GM18498 (cell line): ENCODE measurements at regions not wholly inside any gene's neighbourhood (a gene's known extent, or its start where the extent isn't known, plus 50 kb on each side); places are given as distances from the start of the nearest gene placed in this dataset.
"Not testable (repeated sequence)": the region's sequence is repeated elsewhere in the genome, so short reads cannot be mapped to it uniquely, and the experiment has no call there.

Source experiments
- ATAC-seq: cut with Tn5 transposase; IDR thresholded peaks from one replicate; pipeline ENCODE4 v1.9.1; 2021; ENCODE audit warnings: mild to moderate bottlenecking, moderate library complexity; ENCODE audit not compliant: unreplicated experiment

GRCh38 chr4:54403700-54404453 lies 174.8 kb downstream of the PDGFRA start:
- ATAC-seq = no peak

GRCh38 chr4:54409270-54409817 lies 180.3 kb downstream of the PDGFRA start:
- ATAC-seq = not testable (repeated sequence)

GRCh38 chr4:54414545-54414944 lies 185.5 kb downstream of the PDGFRA start:
- ATAC-seq = no peak

GRCh38 chr4:54417476-54417875 lies 188.4 kb downstream of the PDGFRA start:
- no peak for ATAC-seq

GRCh38 chr4:54418468-54418867 lies 189.4 kb downstream of the PDGFRA start:
- no peak for ATAC-seq

GRCh38 chr4:54423066-54423465 lies 194.0 kb downstream of the PDGFRA start:
- no peak for ATAC-seq

GRCh38 chr4:54427826-54428225 lies 198.7 kb downstream of the PDGFRA start:
- no peak for ATAC-seq

- no peak for ATAC-seq
Observed at GRCh38 chr4:54428940-54429339, 199.8 kb downstream of the PDGFRA start.

- ATAC-seq = no peak
Observed at GRCh38 chr4:54433686-54434085, 204.6 kb downstream of the PDGFRA start.

- ATAC-seq = no peak
Observed at GRCh38 chr4:54439831-54440243, 210.7 kb downstream of the PDGFRA start.

GRCh38 chr4:54440394-54441136 lies 211.5 kb downstream of the PDGFRA start:
- ATAC-seq = no peak

GRCh38 chr4:54445866-54446265 lies 211.9 kb upstream of the KIT start:
- no peak for ATAC-seq

GRCh38 chr4:54446581-54446980 lies 211.2 kb upstream of the KIT start:
- ATAC-seq = no peak

- ATAC-seq = no peak
Observed at GRCh38 chr4:54447304-54447703, 210.5 kb upstream of the KIT start.

- no peak for ATAC-seq
Observed at GRCh38 chr4:54449999-54450398, 207.8 kb upstream of the KIT start.

GRCh38 chr4:54466960-54467359 lies 190.8 kb upstream of the KIT start:
- not testable (repeated sequence) for ATAC-seq

GRCh38 chr4:54473077-54473545 lies 184.6 kb upstream of the KIT start:
- ATAC-seq = no peak

- no peak for ATAC-seq
Observed at GRCh38 chr4:54473798-54474197, 184.0 kb upstream of the KIT start.

GRCh38 chr4:54475546-54475945 lies 182.2 kb upstream of the KIT start:
- no peak for ATAC-seq

- no peak for ATAC-seq
Observed at GRCh38 chr4:54482529-54483200, 175.1 kb upstream of the KIT start.

- ATAC-seq = no peak
Observed at GRCh38 chr4:54484383-54484782, 173.4 kb upstream of the KIT start.
